IMR-90 (cell line): ENCODE measurements at regions not wholly inside any gene's neighbourhood (a gene's known extent, or its start where the extent isn't known, plus 50 kb on each side); places are given as distances from the start of the nearest gene placed in this dataset.
A peak's percentile ranks its signal among the peaks of the same experiment; 100 is the strongest.

Source experiments
- ATAC-seq: fragments of 200-7000 bp; cut with Tn5 transposase; 2 replicates; pipeline ENCODE4 v1.9.1; 2020; ENCODE audit warnings: low read depth, mild to moderate bottlenecking, moderate library complexity
- BruUV-seq: library from RNA; stranded (reverse); fragments of 400-500 nt; replicated peaks from 2 replicates; lab custom pipeline; 2021; lab: Mats Ljungman, UMichigan
- CTCF ChIA-PET: fragments of 300-600 bp; formaldehyde crosslinking; extraction: SDS; loops from one replicate; lab custom pipeline; 2021; ENCODE audit warnings: antibody characterized with exemption; lab: Yijun Ruan, JAX
- POLR2A ChIA-PET: fragments of 300-600 bp; sonication (Branson Sonifier 250); formaldehyde crosslinking; loops from one replicate; lab custom pipeline; 2022; ENCODE audit warnings: antibody characterized with exemption; ENCODE audit not compliant: unreplicated experiment; lab: Charles Lee
- DNase-seq: peaks from one replicate; pipeline ENCODE4 v3.0.0; 2013
- H2AFZ ChIP-seq: replicated peaks from 2 replicates; pipeline ENCODE3; 2013; ENCODE audit warnings: low read length, mild to moderate bottlenecking; ENCODE audit not compliant: poor library complexity
- H2AK5ac ChIP-seq: 2 replicates; pipeline ENCODE4 v1.6.1; 2013; ENCODE audit warnings: low read depth, low read length, inconsistent platforms
- H2AK9ac ChIP-seq: replicated peaks from 2 replicates; pipeline ENCODE3; 2013; ENCODE audit warnings: mild to moderate bottlenecking, low read depth, low read length, moderate library complexity; ENCODE audit not compliant: poor library complexity
- H2BK120ac ChIP-seq: 2 replicates; pipeline ENCODE4 v1.6.1; 2013; ENCODE audit warnings: low read depth, low read length, inconsistent platforms
- H2BK15ac ChIP-seq: 3 replicates; pipeline ENCODE4 v1.6.1; 2013; ENCODE audit warnings: low read depth, low read length, inconsistent platforms
- H2BK20ac ChIP-seq: 2 replicates; pipeline ENCODE4 v1.6.1; 2013; ENCODE audit warnings: low read depth, mild to moderate bottlenecking, inconsistent platforms, low read length, moderate library complexity
- H2BK5ac ChIP-seq: 2 replicates; pipeline ENCODE4 v1.6.1; 2013; ENCODE audit warnings: mild to moderate bottlenecking, low read depth, low read length, inconsistent platforms; ENCODE audit not compliant: poor library complexity, severe bottlenecking
- H3K14ac ChIP-seq: replicated peaks from 2 replicates; pipeline ENCODE4 v1.6.1; 2013; ENCODE audit warnings: low read depth, low read length, inconsistent platforms
- H3K18ac ChIP-seq: 2 replicates; pipeline ENCODE4 v1.6.1; 2013; ENCODE audit warnings: low read depth, low read length, control low read depth
- H3K23ac ChIP-seq: 2 replicates; pipeline ENCODE4 v1.6.1; 2013; ENCODE audit warnings: low read depth, low read length, inconsistent platforms
- H3K27ac ChIP-seq: 2 replicates; pipeline ENCODE4 v1.5.1; 2013; ENCODE audit warnings: mild to moderate bottlenecking, control low read depth, low read length; ENCODE audit not compliant: insufficient read depth
- H3K27me3 ChIP-seq: 2 replicates; pipeline ENCODE4 v1.6.1; 2013; ENCODE audit warnings: low read length; ENCODE audit not compliant: control insufficient read depth, insufficient read depth
- H3K36me3 ChIP-seq: 2 replicates; pipeline ENCODE4 v1.6.1; 2013; ENCODE audit warnings: low read length, mixed read lengths; ENCODE audit not compliant: control insufficient read depth, insufficient read depth
- H3K4ac ChIP-seq: 2 replicates; pipeline ENCODE4 v1.6.1; 2013; ENCODE audit warnings: low read depth, low read length, inconsistent platforms
- H3K4me1 ChIP-seq: 2 replicates; pipeline ENCODE4 v1.6.1; 2013; ENCODE audit warnings: low read length, mixed read lengths; ENCODE audit not compliant: control insufficient read depth, insufficient read depth
- H3K4me2 ChIP-seq: 2 replicates; pipeline ENCODE4 v1.6.1; 2013; ENCODE audit warnings: low read depth, mild to moderate bottlenecking, control low read depth, low read length, moderate library complexity
- H3K4me3 ChIP-seq: 2 replicates; pipeline ENCODE4 v1.5.1; 2013; ENCODE audit warnings: low read depth, mild to moderate bottlenecking, control low read depth, low read length, moderate library complexity; ENCODE audit not compliant: insufficient read depth
- H3K56ac ChIP-seq: 2 replicates; pipeline ENCODE4 v1.6.1; 2013; ENCODE audit warnings: low read length, inconsistent platforms; ENCODE audit not compliant: insufficient read depth; ENCODE audit errors: extremely low read depth
- H3K79me1 ChIP-seq, 2 experiments: 2 replicates each; pipeline ENCODE4 v1.6.1; 2013; ENCODE audit warnings: low read length in 2 of 2, inconsistent platforms in 1 of 2, low read depth in 1 of 2
- H3K9ac ChIP-seq: 2 replicates; pipeline ENCODE4 v1.6.1; 2013; ENCODE audit warnings: low read depth, low read length, control low read depth
- H3K9me1 ChIP-seq: 2 replicates; pipeline ENCODE4 v1.6.1; 2013; ENCODE audit warnings: low read length, inconsistent platforms; ENCODE audit not compliant: insufficient read depth
- H3K9me3 ChIP-seq: 2 replicates; pipeline ENCODE4 v1.6.1; 2013; ENCODE audit warnings: low read length; ENCODE audit not compliant: control insufficient read depth, insufficient read depth
- H4K20me1 ChIP-seq: 2 replicates; pipeline ENCODE4 v1.6.1; 2013; ENCODE audit warnings: low read length, inconsistent platforms; ENCODE audit not compliant: insufficient read depth
- H4K5ac ChIP-seq: 2 replicates; pipeline ENCODE4 v1.6.1; 2013; ENCODE audit warnings: mild to moderate bottlenecking, low read depth, low read length, control low read depth
- H4K8ac ChIP-seq, 2 experiments: 2 replicates each; pipeline ENCODE4 v1.6.1; 2013; ENCODE audit warnings: low read depth in 2 of 2, low read length in 2 of 2, control low read depth in 1 of 2, inconsistent platforms in 1 of 2
- H4K91ac ChIP-seq: 2 replicates; pipeline ENCODE4 v1.6.1; 2013; ENCODE audit warnings: low read depth, low read length, inconsistent platforms; ENCODE audit not compliant: insufficient read depth
- BHLHE40 ChIP-seq: fragments of 150-350 bp; IDR thresholded peaks from 2 replicates; pipeline ENCODE4 v1.6.1; 2016; ENCODE audit warnings: mild to moderate bottlenecking, low read depth, low read length
- CHD1 ChIP-seq: IDR thresholded peaks from 2 replicates; pipeline ENCODE4 v1.6.1; 2012; ENCODE audit warnings: low read depth, low read length, improper control_type of control experiment
- FOS ChIP-seq: fragments of 150-350 bp; IDR thresholded peaks from 2 replicates; pipeline ENCODE4 v1.6.1; 2016; ENCODE audit warnings: low read depth, low read length
- MAFK ChIP-seq: IDR thresholded peaks from 2 replicates; pipeline ENCODE4 v1.6.1; 2012; ENCODE audit warnings: low read depth, low read length, improper control_type of control experiment
- MAZ ChIP-seq: IDR thresholded peaks from 2 replicates; pipeline ENCODE4 v1.6.1; 2012; ENCODE audit warnings: low read depth, mild to moderate bottlenecking, low read length, improper control_type of control experiment, moderate library complexity, borderline replicate concordance
- MXI1 ChIP-seq: IDR thresholded peaks from 2 replicates; pipeline ENCODE4 v1.6.1; 2012; ENCODE audit warnings: low read depth, mild to moderate bottlenecking, low read length, moderate library complexity, borderline replicate concordance
- NFE2L2 ChIP-seq: fragments of 150-350 bp; IDR thresholded peaks from 2 replicates; pipeline ENCODE4 v1.6.1; 2016; ENCODE audit warnings: low read depth, mild to moderate bottlenecking, low read length
- POLR2A ChIP-seq: IDR thresholded peaks from 2 replicates; pipeline ENCODE4 v1.6.1; 2012; ENCODE audit warnings: mild to moderate bottlenecking, low read depth, low read length
- RAD21 ChIP-seq: IDR thresholded peaks from 2 replicates; pipeline ENCODE4 v1.6.1; 2012; ENCODE audit warnings: low read length, improper control_type of control experiment
- RCOR1 ChIP-seq: IDR thresholded peaks from 2 replicates; pipeline ENCODE4 v1.6.1; 2012; ENCODE audit warnings: mild to moderate bottlenecking, low read length, improper control_type of control experiment; ENCODE audit not compliant: insufficient replicate concordance
- RFX5 ChIP-seq: IDR thresholded peaks from 2 replicates; pipeline ENCODE4 v1.8.0; 2012; ENCODE audit warnings: low read depth, mild to moderate bottlenecking, low read length, moderate library complexity
- SMC3 ChIP-seq: fragments of 150-350 bp; IDR thresholded peaks from 2 replicates; pipeline ENCODE4 v1.6.1; 2016; ENCODE audit warnings: low read depth, mild to moderate bottlenecking, antibody characterized with exemption, low read length, moderate library complexity
- WGBS, 2 experiments: methylation state at CpG; one replicate each; pipeline versions ENCODE4 v1.1.5 to v1.1.7; 2013; ENCODE audit warnings: missing lambda C conversion rate in 2 of 2; ENCODE audit not compliant: insufficient read length in 1 of 2; ENCODE audit errors: extremely low coverage in 2 of 2; 5-methylcytosine and 5-hydroxymethylcytosine counted together
- dilution Hi-C: fragments of 300-500 bp; cut with HindIII; formaldehyde crosslinking; loops from one replicate; pipeline ENCODE4 v1.14.3; 2018; ENCODE audit warnings: low sequenced_read_pairs; ENCODE audit not compliant: unreplicated experiment
- in situ Hi-C: fragments of 300-500 bp; cut with MboI; formaldehyde crosslinking; loops from 3 replicates; pipeline ENCODE4 v1.14.3; 2019; ENCODE audit warnings: low sequenced_read_pairs, inconsistent platforms, mixed read lengths
- intact Hi-C: fragments of 100-400 bp; cut with micrococcal nuclease; formaldehyde crosslinking; loops from 2 replicates; pipeline ENCODE4 v1.10.0; 2022
- TF ChIP-seq, protein P1 (sequence below): conservative IDR thresholded peaks from 2 replicates; pipeline ENCODE4 v1.5.1; 2012; ENCODE audit warnings: mild to moderate bottlenecking, low read depth, low read length, improper control_type of control experiment
- TF ChIP-seq, protein P2 (sequence below): fragments of 150-350 bp; IDR thresholded peaks from 2 replicates; pipeline ENCODE4 v1.6.1; 2017; ENCODE audit warnings: mild to moderate bottlenecking, antibody characterized with exemption, low read length, low read depth
- TF ChIP-seq, protein P3 (sequence below): fragments of 150-350 bp; IDR thresholded peaks from 2 replicates; pipeline ENCODE4 v1.6.1; 2016; ENCODE audit warnings: low read depth, mild to moderate bottlenecking, low read length, moderate library complexity, borderline replicate concordance

DNA sequence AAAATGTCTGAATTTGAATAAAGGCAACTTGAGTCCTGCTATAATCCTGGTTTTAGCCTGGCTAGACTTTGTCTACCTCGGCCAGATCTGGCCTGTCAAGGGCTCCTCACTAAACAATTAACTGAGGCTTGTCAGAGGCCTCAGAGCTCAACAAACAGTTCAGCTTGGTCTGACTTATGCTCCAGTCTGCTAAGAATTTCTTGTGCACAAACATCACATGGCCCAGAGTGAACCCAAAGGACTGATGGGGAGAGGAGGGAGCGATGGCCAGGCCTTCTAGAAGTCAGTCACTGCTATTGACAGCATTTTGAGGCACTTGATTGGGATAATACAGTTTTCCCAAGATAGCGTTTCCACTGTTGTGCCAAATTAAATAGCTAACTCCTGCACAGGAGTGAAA lies 555.1 kb upstream of the ID2 start:
- dilution Hi-C loops (no loop called here), in situ Hi-C loops (no loop called here), intact Hi-C loops (no loop called here)
- Histone ChIP-seq H3K36me3 (no peaks in the 10 kb centered on the region), H3K4ac (no peak overlapping the region), H2AK5ac (no peak overlapping the region), H3K14ac (no peak overlapping the region), H3K23ac (no peak overlapping the region), H4K91ac (no peak overlapping the region), H3K79me1 (no peaks in the 10 kb centered on the region), H2BK5ac (no peak overlapping the region), H4K8ac (no peak overlapping the region), H2BK120ac (no peak overlapping the region), H2AK9ac (no peak overlapping the region), H2BK15ac (0 out of 3 replicates have a peak overlapping the region, but pooled peaks have one; percentile 5), H3K4me3 (no peak overlapping the region), H3K18ac (no peak overlapping the region), H3K9ac (no peak overlapping the region), H3K4me2 (no peak overlapping the region), H2AFZ (no peak overlapping the region), H3K4me1 (peaks cover 7% of the 10 kb centered on the region), H3K9me1 (peaks cover 5% of the 10 kb centered on the region), H4K20me1 (no peaks in the 10 kb centered on the region), H2BK20ac (no peak overlapping the region), H3K9me3 (no peaks in the 10 kb centered on the region), H3K27me3 (no peaks in the 10 kb centered on the region), H3K56ac (0 out of 2 replicates have a peak overlapping the region, but pooled peaks have one; percentile 6), H3K27ac (no peak overlapping the region), H4K5ac (no peak overlapping the region)
- TF ChIP-seq RFX5 (no peak), RAD21 (no peak), MAFK (no peak), MAZ (no peak), BHLHE40 (no peak), SMC3 (no peak), MXI1 (no peak), POLR2A (no peak), RCOR1 (no peak), CHD1 (no peak), NFE2L2 (no peak), FOS (no peak)
- TF ChIP-seq, protein P1, sequence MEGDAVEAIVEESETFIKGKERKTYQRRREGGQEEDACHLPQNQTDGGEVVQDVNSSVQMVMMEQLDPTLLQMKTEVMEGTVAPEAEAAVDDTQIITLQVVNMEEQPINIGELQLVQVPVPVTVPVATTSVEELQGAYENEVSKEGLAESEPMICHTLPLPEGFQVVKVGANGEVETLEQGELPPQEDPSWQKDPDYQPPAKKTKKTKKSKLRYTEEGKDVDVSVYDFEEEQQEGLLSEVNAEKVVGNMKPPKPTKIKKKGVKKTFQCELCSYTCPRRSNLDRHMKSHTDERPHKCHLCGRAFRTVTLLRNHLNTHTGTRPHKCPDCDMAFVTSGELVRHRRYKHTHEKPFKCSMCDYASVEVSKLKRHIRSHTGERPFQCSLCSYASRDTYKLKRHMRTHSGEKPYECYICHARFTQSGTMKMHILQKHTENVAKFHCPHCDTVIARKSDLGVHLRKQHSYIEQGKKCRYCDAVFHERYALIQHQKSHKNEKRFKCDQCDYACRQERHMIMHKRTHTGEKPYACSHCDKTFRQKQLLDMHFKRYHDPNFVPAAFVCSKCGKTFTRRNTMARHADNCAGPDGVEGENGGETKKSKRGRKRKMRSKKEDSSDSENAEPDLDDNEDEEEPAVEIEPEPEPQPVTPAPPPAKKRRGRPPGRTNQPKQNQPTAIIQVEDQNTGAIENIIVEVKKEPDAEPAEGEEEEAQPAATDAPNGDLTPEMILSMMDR: no peak
- TF ChIP-seq, protein P2, sequence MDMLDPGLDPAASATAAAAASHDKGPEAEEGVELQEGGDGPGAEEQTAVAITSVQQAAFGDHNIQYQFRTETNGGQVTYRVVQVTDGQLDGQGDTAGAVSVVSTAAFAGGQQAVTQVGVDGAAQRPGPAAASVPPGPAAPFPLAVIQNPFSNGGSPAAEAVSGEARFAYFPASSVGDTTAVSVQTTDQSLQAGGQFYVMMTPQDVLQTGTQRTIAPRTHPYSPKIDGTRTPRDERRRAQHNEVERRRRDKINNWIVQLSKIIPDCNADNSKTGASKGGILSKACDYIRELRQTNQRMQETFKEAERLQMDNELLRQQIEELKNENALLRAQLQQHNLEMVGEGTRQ: no peak
- TF ChIP-seq, protein P3, sequence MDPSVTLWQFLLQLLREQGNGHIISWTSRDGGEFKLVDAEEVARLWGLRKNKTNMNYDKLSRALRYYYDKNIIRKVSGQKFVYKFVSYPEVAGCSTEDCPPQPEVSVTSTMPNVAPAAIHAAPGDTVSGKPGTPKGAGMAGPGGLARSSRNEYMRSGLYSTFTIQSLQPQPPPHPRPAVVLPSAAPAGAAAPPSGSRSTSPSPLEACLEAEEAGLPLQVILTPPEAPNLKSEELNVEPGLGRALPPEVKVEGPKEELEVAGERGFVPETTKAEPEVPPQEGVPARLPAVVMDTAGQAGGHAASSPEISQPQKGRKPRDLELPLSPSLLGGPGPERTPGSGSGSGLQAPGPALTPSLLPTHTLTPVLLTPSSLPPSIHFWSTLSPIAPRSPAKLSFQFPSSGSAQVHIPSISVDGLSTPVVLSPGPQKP: no peak
- DNase-seq (no peak), ATAC-seq (peak; percentile 59)
- no TSS peak for BruUV-seq
- no CpG with 5 or more reads among the region's 3 CpGs for WGBS, 2 experiments
- ChIA-PET CTCF (no interaction called here), POLR2A (no interaction called here)
